Liver (tissue), 8 donors: ENCODE measurements at regions not wholly inside any gene's neighbourhood (a gene's known extent, or its start where the extent isn't known, plus 50 kb on each side); places are given as distances from the start of the nearest gene placed in this dataset.

Source experiments
- DNase-seq: peaks from one replicate; pipeline ENCODE4 v3.0.0-alpha.2; 2017; ENCODE audit warnings: low spot score
- H3K27ac ChIP-seq, 2 donors: one replicate each; pipeline ENCODE4 v1.7.0; 2013; ENCODE audit warnings: inconsistent platforms in 2 of 2, low read length in 2 of 2, control low read depth in 1 of 2, low read depth in 1 of 2, mild to moderate bottlenecking in 1 of 2
- H3K27me3 ChIP-seq, 4 donors: one replicate each; pipeline versions ENCODE4 v1.6.1 to v1.7.0; 2013; ENCODE audit warnings: low read length in 3 of 4, inconsistent platforms in 1 of 4, mild to moderate bottlenecking in 1 of 4, moderate library complexity in 1 of 4; ENCODE audit not compliant: control insufficient read depth in 4 of 4, insufficient read depth in 4 of 4
- H3K36me3 ChIP-seq, 4 donors: one replicate each; pipeline versions ENCODE4 v1.6.1 to v1.7.0; 2013; ENCODE audit warnings: low read length in 3 of 4, mild to moderate bottlenecking in 3 of 4, low read depth in 1 of 4, moderate library complexity in 1 of 4; ENCODE audit not compliant: control insufficient read depth in 4 of 4, insufficient read depth in 3 of 4
- H3K4me1 ChIP-seq, 4 donors: one replicate each; pipeline versions ENCODE4 v1.6.1 to v1.7.0; 2013; ENCODE audit warnings: low read length in 3 of 4, mild to moderate bottlenecking in 3 of 4, moderate library complexity in 1 of 4; ENCODE audit not compliant: control insufficient read depth in 4 of 4, insufficient read depth in 4 of 4
- H3K4me3 ChIP-seq, 3 donors: one replicate each; pipeline versions ENCODE4 v1.6.1 to v1.7.0; 2013; ENCODE audit warnings: low read length in 3 of 3, control low read depth in 1 of 3, low read depth in 1 of 3, mild to moderate bottlenecking in 1 of 3
- H3K9ac ChIP-seq, 2 donors: one replicate each; pipeline ENCODE4 v1.7.0; 2013; ENCODE audit warnings: low read length in 2 of 2, mild to moderate bottlenecking in 2 of 2, moderate library complexity in 2 of 2, control low read depth in 1 of 2, low read depth in 1 of 2
- H3K9me3 ChIP-seq, 4 donors: one replicate each; pipeline versions ENCODE4 v1.6.1 to v1.7.0; 2013; ENCODE audit warnings: low read length in 3 of 4; ENCODE audit not compliant: control insufficient read depth in 4 of 4
- ATF3 ChIP-seq: IDR thresholded peaks from 2 replicates; pipeline ENCODE4 v1.6.1; 2016; ENCODE audit warnings: antibody characterized with exemption
- CTCF ChIP-seq: fragments of 150-350 bp; IDR thresholded peaks from 2 replicates; pipeline ENCODE4 v1.5.1; 2017; ENCODE audit warnings: improper control_type of control experiment, low read depth, low read length; ENCODE audit not compliant: missing input control
- EGR1 ChIP-seq, 2 donors: IDR thresholded peaks; 2 replicates each; pipeline ENCODE4 v1.6.1; 2016 to 2018; ENCODE audit warnings: antibody characterized with exemption in 2 of 2, low read depth in 2 of 2
- FOXA1 ChIP-seq: IDR thresholded peaks from 2 replicates; pipeline ENCODE4 v1.6.1; 2016; ENCODE audit warnings: antibody characterized with exemption
- FOXA2 ChIP-seq: IDR thresholded peaks from 2 replicates; pipeline ENCODE4 v1.6.1; 2016; ENCODE audit warnings: antibody characterized with exemption
- HNF4G ChIP-seq: IDR thresholded peaks from 2 replicates; pipeline ENCODE4 v1.6.1; 2016; ENCODE audit warnings: antibody characterized with exemption
- JUND ChIP-seq, 2 donors: IDR thresholded peaks; 2 replicates each; pipeline ENCODE4 v1.6.1; 2016; ENCODE audit warnings: antibody characterized with exemption in 2 of 2
- MAX ChIP-seq: IDR thresholded peaks from 2 replicates; pipeline ENCODE4 v1.6.1; 2016; ENCODE audit warnings: antibody characterized with exemption
- NR2F2 ChIP-seq: IDR thresholded peaks from 2 replicates; pipeline ENCODE4 v1.6.1; 2016; ENCODE audit warnings: antibody characterized with exemption
- RAD21 ChIP-seq, 2 donors: IDR thresholded peaks; 2 replicates each; pipeline ENCODE4 v1.6.1; 2016; ENCODE audit warnings: antibody characterized with exemption in 2 of 2, mild to moderate bottlenecking in 2 of 2
- REST ChIP-seq: IDR thresholded peaks from 2 replicates; pipeline ENCODE4 v1.6.1; 2016; ENCODE audit warnings: antibody characterized with exemption, mild to moderate bottlenecking
- SP1 ChIP-seq: IDR thresholded peaks from 2 replicates; pipeline ENCODE4 v1.6.1; 2018; ENCODE audit warnings: antibody characterized with exemption, mild to moderate bottlenecking
- TAF1 ChIP-seq: conservative IDR thresholded peaks from 2 replicates; pipeline ENCODE4 v1.6.1; 2016; ENCODE audit warnings: antibody characterized with exemption, mild to moderate bottlenecking
- YY1 ChIP-seq: IDR thresholded peaks from 2 replicates; pipeline ENCODE4 v1.6.1; 2016; ENCODE audit warnings: antibody characterized with exemption, mild to moderate bottlenecking
- ZBTB33 ChIP-seq: IDR thresholded peaks from 2 replicates; pipeline ENCODE4 v1.6.1; 2016; ENCODE audit warnings: antibody characterized with exemption
- WGBS: extraction: QIAGEN DNeasy Blood & Tissue Kit; methylation state at CpG from one replicate; pipeline ENCODE4 v1.1.7; 2013; 5-methylcytosine and 5-hydroxymethylcytosine counted together
- donor health status: healthy.
- donor health status: healthy.
- donor health status: healthy.
- donor health status: healthy.
- donor health status: healthy.

- TF ChIP-seq REST (no peak), JUND (IDR thresholded peaks at IDR 0.05) (no peak), FOXA2 (no peak)
Measured at GRCh38 chr4:65917486-65917885, 247.2 kb upstream of the EPHA5 start (continued).

- H3K27ac ChIP-seq = no peak overlapping the region
- H3K4me3 ChIP-seq = no peak overlapping the region
- H3K9me3 ChIP-seq = no peaks in the 10 kb centered on the region
- no peak overlapping the region for H3K9ac ChIP-seq
- no peaks in the 10 kb centered on the region for H3K36me3 ChIP-seq
- H3K27me3 ChIP-seq = peaks cover 0 to 5% (median 0%) of the 10 kb centered on the region in 4 donors
- TF ChIP-seq CTCF (no peak), FOXA1 (no peak), FOXA2 (no peak), MAX (no peak), ATF3 (no peak), JUND (IDR thresholded peaks at IDR 0.05) (no peak), YY1 (no peak), ZBTB33 (no peak), HNF4G (no peak), RAD21 (IDR thresholded peaks at IDR 0.05) (no peak), EGR1 (IDR thresholded peaks at IDR 0.05; ENCODE audit: low read depth in 2 of 2) (no peak), TAF1 (no peak), NR2F2 (no peak), REST (no peak), SP1 (no peak)
- no peak for DNase-seq
- WGBS = 68% methylated on average over 1 of the region's 1 CpG
- no peaks in the 10 kb centered on the region for H3K4me1 ChIP-seq
Measured at GRCh38 chr4:65911720-65912119, 241.4 kb upstream of the EPHA5 start.
